Testis (tissue), 2 donors: ENCODE measurements at regions not wholly inside any gene's neighbourhood (a gene's known extent, or its start where the extent isn't known, plus 50 kb on each side); places are given as distances from the start of the nearest gene placed in this dataset.

Experiments used
- POLR2A ChIP-seq: fragments of 450-650 bp; IDR thresholded peaks from one replicate; pipeline ENCODE4 v1.6.1; 2017; ENCODE audit warnings: antibody characterized with exemption, mild to moderate bottlenecking, moderate library complexity
- TF ChIP-seq, protein P1 (sequence below), 3 experiments: fragments of 450-650 bp in 2 of 3; fragments of 200-600 bp in 1 of 3; sonication (generic) in 1 of 3; IDR thresholded peaks; one replicate each; pipeline ENCODE4 v1.5.1; 2016 to 2019; ENCODE audit warnings: antibody characterized with exemption in 3 of 3, mild to moderate bottlenecking in 2 of 3, moderate library complexity in 1 of 3

DNA sequence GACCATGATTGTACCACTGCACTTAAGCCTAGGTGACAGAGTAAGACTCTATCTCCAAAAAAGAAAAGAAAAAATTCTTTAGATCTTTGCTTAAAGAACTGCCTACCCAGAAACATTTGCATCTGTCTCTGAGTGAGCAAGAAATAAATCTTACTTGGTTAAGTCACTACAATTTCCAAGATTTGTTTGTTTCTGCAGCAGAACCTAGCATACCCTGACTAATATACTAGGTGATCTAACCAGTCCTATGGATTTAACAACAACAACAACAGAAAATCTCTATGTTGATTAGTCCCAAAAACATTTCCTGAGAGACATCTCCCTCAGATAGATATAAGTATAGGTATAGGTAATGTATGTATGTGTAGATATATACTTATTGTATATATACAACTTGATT is 549.3 kb upstream of the PSMD7 start:
- TF ChIP-seq POLR2A = no peak
- TF ChIP-seq, protein P1, sequence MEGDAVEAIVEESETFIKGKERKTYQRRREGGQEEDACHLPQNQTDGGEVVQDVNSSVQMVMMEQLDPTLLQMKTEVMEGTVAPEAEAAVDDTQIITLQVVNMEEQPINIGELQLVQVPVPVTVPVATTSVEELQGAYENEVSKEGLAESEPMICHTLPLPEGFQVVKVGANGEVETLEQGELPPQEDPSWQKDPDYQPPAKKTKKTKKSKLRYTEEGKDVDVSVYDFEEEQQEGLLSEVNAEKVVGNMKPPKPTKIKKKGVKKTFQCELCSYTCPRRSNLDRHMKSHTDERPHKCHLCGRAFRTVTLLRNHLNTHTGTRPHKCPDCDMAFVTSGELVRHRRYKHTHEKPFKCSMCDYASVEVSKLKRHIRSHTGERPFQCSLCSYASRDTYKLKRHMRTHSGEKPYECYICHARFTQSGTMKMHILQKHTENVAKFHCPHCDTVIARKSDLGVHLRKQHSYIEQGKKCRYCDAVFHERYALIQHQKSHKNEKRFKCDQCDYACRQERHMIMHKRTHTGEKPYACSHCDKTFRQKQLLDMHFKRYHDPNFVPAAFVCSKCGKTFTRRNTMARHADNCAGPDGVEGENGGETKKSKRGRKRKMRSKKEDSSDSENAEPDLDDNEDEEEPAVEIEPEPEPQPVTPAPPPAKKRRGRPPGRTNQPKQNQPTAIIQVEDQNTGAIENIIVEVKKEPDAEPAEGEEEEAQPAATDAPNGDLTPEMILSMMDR (IDR thresholded peaks at IDR 0.05) = no peak
